ENCODE measurements at regions not wholly inside any gene's neighbourhood (a gene's known extent, or its start where the extent isn't known, plus 50 kb on each side); places are given as distances from the start of the nearest gene placed in this dataset.

- Histone ChIP-seq H3F3A (ENCODE audit: low read depth) (no peaks in the 10 kb centered on the region), H3K27ac (no peak overlapping the region), H3K4me3 (no peak overlapping the region), H4K20me1 (ENCODE audit: low read depth) (no peaks in the 10 kb centered on the region), H3K4me2 (no peak overlapping the region), H3K4me1 (no peaks in the 10 kb centered on the region), H3K27me3 (peaks cover 31% of the 10 kb centered on the region), H3K9ac (no peak overlapping the region), H3K79me2 (ENCODE audit: low read depth) (no peaks in the 10 kb centered on the region), H3K9me3 (ENCODE audit: low read depth) (no peaks in the 10 kb centered on the region), H3K36me3 (no peaks in the 10 kb centered on the region), H2AFZ (replicated peaks) (no peak overlapping the region)
- H3K27me3 Mint-ChIP-seq (ENCODE audit: insufficient read depth, low read depth): peaks cover 6% of the 10 kb centered on the region
- H3K27ac Mint-ChIP-seq: no peak overlapping the region
- H3K4me3 Mint-ChIP-seq: no peak overlapping the region
- H3K9me3 Mint-ChIP-seq: peaks cover 8% of the 10 kb centered on the region
- peaks cover 7% of the 10 kb centered on the region for H3K4me1 Mint-ChIP-seq
- no peaks in the 10 kb centered on the region for H3K36me3 Mint-ChIP-seq
- DNase-seq (ENCODE audit: low spot score): no peak
- TF ChIP-seq EZH2phosphoT487 (IDR thresholded peaks at IDR 0.05) (no peak), EZH2 (IDR thresholded peaks at IDR 0.05) (no peak)
- TF ChIP-seq, protein P1, sequence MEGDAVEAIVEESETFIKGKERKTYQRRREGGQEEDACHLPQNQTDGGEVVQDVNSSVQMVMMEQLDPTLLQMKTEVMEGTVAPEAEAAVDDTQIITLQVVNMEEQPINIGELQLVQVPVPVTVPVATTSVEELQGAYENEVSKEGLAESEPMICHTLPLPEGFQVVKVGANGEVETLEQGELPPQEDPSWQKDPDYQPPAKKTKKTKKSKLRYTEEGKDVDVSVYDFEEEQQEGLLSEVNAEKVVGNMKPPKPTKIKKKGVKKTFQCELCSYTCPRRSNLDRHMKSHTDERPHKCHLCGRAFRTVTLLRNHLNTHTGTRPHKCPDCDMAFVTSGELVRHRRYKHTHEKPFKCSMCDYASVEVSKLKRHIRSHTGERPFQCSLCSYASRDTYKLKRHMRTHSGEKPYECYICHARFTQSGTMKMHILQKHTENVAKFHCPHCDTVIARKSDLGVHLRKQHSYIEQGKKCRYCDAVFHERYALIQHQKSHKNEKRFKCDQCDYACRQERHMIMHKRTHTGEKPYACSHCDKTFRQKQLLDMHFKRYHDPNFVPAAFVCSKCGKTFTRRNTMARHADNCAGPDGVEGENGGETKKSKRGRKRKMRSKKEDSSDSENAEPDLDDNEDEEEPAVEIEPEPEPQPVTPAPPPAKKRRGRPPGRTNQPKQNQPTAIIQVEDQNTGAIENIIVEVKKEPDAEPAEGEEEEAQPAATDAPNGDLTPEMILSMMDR (IDR thresholded peaks at IDR 0.05): no peak
Observed at GRCh38 chr2:520663-521340, 156.4 kb downstream of the TMEM18 start.

DNA sequence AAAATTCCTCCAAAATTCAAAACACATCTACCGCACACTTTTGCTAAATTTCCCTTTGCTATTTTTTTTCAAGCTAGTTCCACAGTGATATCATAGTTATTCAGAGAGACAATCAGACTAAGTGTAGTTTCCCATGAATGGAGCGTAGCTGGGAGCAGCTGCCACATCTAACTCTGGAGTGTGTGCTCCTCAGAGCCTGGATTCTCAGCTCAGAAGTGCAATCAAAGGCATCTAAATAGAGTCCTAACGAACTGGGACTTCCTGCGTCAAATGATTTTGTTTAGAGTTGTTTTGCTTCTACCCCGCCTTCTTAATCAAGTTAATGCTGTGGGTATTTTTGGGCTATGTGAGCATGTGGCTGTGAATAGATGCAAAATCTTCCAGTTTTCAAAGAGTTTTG, 160.3 kb downstream of the TMEM18 start:
- TF ChIP-seq, protein P1 (IDR thresholded peaks at IDR 0.05): no peak
- TF ChIP-seq EZH2phosphoT487 (IDR thresholded peaks at IDR 0.05): no peak
- TF ChIP-seq EZH2 (IDR thresholded peaks at IDR 0.05): no peak
- Histone ChIP-seq H3K27me3 (peaks cover 64% of the 10 kb centered on the region), H3K4me2 (no peak overlapping the region), H3K4me1 (peaks cover 12% of the 10 kb centered on the region), H3K79me2 (ENCODE audit: low read depth) (no peaks in the 10 kb centered on the region), H3K9me3 (ENCODE audit: low read depth) (no peaks in the 10 kb centered on the region), H3F3A (ENCODE audit: low read depth) (no peaks in the 10 kb centered on the region), H3K4me3 (no peak overlapping the region), H2AFZ (replicated peaks) (no peak overlapping the region), H3K36me3 (no peaks in the 10 kb centered on the region), H4K20me1 (ENCODE audit: low read depth) (no peaks in the 10 kb centered on the region), H3K9ac (no peak overlapping the region), H3K27ac (no peak overlapping the region)
- H3K27ac Mint-ChIP-seq: no peak overlapping the region
- peaks cover 3% of the 10 kb centered on the region for H3K27me3 Mint-ChIP-seq (ENCODE audit: insufficient read depth, low read depth)
- H3K36me3 Mint-ChIP-seq: no peaks in the 10 kb centered on the region
- peaks cover 6% of the 10 kb centered on the region for H3K9me3 Mint-ChIP-seq
- H3K4me3 Mint-ChIP-seq: no peak overlapping the region
- H3K4me1 Mint-ChIP-seq: peaks cover 23% of the 10 kb centered on the region
- DNase-seq (ENCODE audit: low spot score): no peak

DNA sequence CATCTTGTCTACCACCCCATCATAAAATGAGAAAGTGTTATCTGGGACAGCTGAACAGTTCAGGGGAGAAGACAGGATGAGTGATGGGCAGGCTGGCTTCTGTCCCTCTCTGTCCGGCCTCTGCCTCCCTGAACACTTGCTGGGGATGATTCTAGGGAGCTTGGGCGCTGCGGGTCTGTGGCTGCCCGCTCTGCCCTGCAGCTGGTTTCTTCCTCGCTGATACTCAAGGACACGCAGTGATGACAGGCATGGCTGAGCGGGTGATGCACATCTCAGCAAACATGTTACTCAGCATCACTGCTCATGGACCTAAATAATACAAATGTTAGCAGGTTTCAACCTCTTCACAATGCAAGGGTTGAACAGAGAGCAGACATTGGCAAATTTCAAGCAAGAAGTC, 161.1 kb downstream of the TMEM18 start:
- Histone ChIP-seq H3K4me2 (no peak overlapping the region), H3K27me3 (peaks cover 71% of the 10 kb centered on the region), H2AFZ (replicated peaks) (no peak overlapping the region), H3K36me3 (no peaks in the 10 kb centered on the region), H4K20me1 (ENCODE audit: low read depth) (no peaks in the 10 kb centered on the region), H3K9me3 (ENCODE audit: low read depth) (no peaks in the 10 kb centered on the region), H3K79me2 (ENCODE audit: low read depth) (no peaks in the 10 kb centered on the region), H3K9ac (no peak overlapping the region), H3K4me3 (no peak overlapping the region), H3K4me1 (peaks cover 12% of the 10 kb centered on the region), H3F3A (ENCODE audit: low read depth) (no peaks in the 10 kb centered on the region), H3K27ac (no peak overlapping the region)
- Mint-ChIP-seq H3K27me3 (ENCODE audit: insufficient read depth, low read depth) (peaks cover 3% of the 10 kb centered on the region), H3K36me3 (peaks cover 2% of the 10 kb centered on the region), H3K9me3 (peaks cover 7% of the 10 kb centered on the region), H3K4me3 (no peak overlapping the region), H3K27ac (no peak overlapping the region), H3K4me1 (peaks cover 23% of the 10 kb centered on the region)
- DNase-seq (ENCODE audit: low spot score): no peak
- no peak for TF ChIP-seq EZH2phosphoT487 (IDR thresholded peaks at IDR 0.05)

- no peak overlapping the region for H3K4me3 Mint-ChIP-seq
- H3K9me3 Mint-ChIP-seq: peaks cover 12% of the 10 kb centered on the region
- Histone ChIP-seq H4K20me1 (ENCODE audit: low read depth) (no peaks in the 10 kb centered on the region), H3K79me2 (ENCODE audit: low read depth) (no peaks in the 10 kb centered on the region), H3K9me3 (ENCODE audit: low read depth) (no peaks in the 10 kb centered on the region), H3K4me1 (peaks cover 12% of the 10 kb centered on the region), H3K27ac (no peak overlapping the region), H3K4me2 (no peak overlapping the region), H3K9ac (no peak overlapping the region), H3K36me3 (no peaks in the 10 kb centered on the region), H2AFZ (replicated peaks) (no peak overlapping the region), H3K27me3 (peaks cover 71% of the 10 kb centered on the region), H3K4me3 (no peak overlapping the region), H3F3A (ENCODE audit: low read depth) (no peaks in the 10 kb centered on the region)
- TF ChIP-seq, protein P1 (IDR thresholded peaks at IDR 0.05): no peak
- TF ChIP-seq EZH2 (IDR thresholded peaks at IDR 0.05) (no peak), EZH2phosphoT487 (IDR thresholded peaks at IDR 0.05) (no peak)
- DNase-seq (ENCODE audit: low spot score): no peak
- peaks cover 4% of the 10 kb centered on the region for H3K36me3 Mint-ChIP-seq
- H3K4me1 Mint-ChIP-seq: peaks cover 23% of the 10 kb centered on the region
- no peak overlapping the region for H3K27ac Mint-ChIP-seq
- H3K27me3 Mint-ChIP-seq (ENCODE audit: insufficient read depth, low read depth): peaks cover 3% of the 10 kb centered on the region
Observed at GRCh38 chr2:515441-516127, 161.6 kb downstream of the TMEM18 start.
